PC-9 (cell line): ENCODE measurements at regions not wholly inside any gene's neighbourhood (a gene's known extent, or its start where the extent isn't known, plus 50 kb on each side); places are given as distances from the start of the nearest gene placed in this dataset.

Source experiments
- BruUV-seq: library from RNA; stranded (reverse); fragments of 400-500 nt; replicated peaks from 2 replicates; lab custom pipeline; 2021; lab: Mats Ljungman, UMichigan
- CTCF ChIA-PET: fragments of 300-600 bp; sonication (Branson Sonifier 250); formaldehyde crosslinking; loops from one replicate; lab custom pipeline; 2022; ENCODE audit warnings: antibody characterized with exemption; lab: Charles Lee
- POLR2A ChIA-PET: fragments of 300-600 bp; sonication (Branson Sonifier 250); formaldehyde crosslinking; loops from one replicate; lab custom pipeline; 2022; ENCODE audit warnings: antibody characterized with exemption; ENCODE audit not compliant: unreplicated experiment; lab: Charles Lee
- DNase-seq, 2 experiments: peaks; one replicate each; pipeline versions ENCODE4 v3.0.0 to v3.0.0-alpha.2; 2015 to 2022; ENCODE audit warnings: mixed read lengths in 1 of 2
- H2AFZ ChIP-seq: fragments of 200-600 bp; sonication (generic); 2 replicates; pipeline ENCODE4 v1.8.1; 2017; ENCODE audit warnings: antibody characterized with exemption
- H3F3A ChIP-seq: fragments of 200-600 bp; sonication (generic); 2 replicates; pipeline ENCODE4 v1.8.1; 2017; ENCODE audit warnings: antibody characterized with exemption, mild to moderate bottlenecking, low read depth; ENCODE audit not compliant: insufficient read depth
- H3K27ac ChIP-seq: fragments of 200-600 bp; sonication (generic); 2 replicates; pipeline ENCODE4 v1.6.1; 2016; ENCODE audit warnings: mixed run types
- H3K27me3 ChIP-seq: fragments of 200-600 bp; sonication (generic); 2 replicates; pipeline ENCODE4 v1.6.1; 2016; ENCODE audit warnings: low read depth, mixed run types; ENCODE audit not compliant: insufficient read depth
- H3K36me3 ChIP-seq: fragments of 200-600 bp; sonication (generic); 2 replicates; pipeline ENCODE4 v1.6.1; 2016; ENCODE audit warnings: low read depth, mixed run types
- H3K4me1 ChIP-seq: fragments of 200-600 bp; sonication (generic); replicated peaks from 2 replicates; pipeline ENCODE4 v1.6.1; 2016; ENCODE audit warnings: mixed run types; ENCODE audit not compliant: insufficient read depth
- H3K4me2 ChIP-seq: fragments of 200-600 bp; sonication (generic); 2 replicates; pipeline ENCODE4 v1.6.1; 2017; ENCODE audit warnings: mixed run types
- H3K4me3 ChIP-seq: fragments of 200-600 bp; sonication (generic); 2 replicates; pipeline ENCODE4 v1.6.1; 2016; ENCODE audit warnings: mixed run types
- H3K79me2 ChIP-seq: fragments of 200-600 bp; sonication (generic); 2 replicates; pipeline ENCODE4 v1.6.1; 2017; ENCODE audit warnings: low read depth, mixed run types
- H3K9me2 ChIP-seq: fragments of 200-600 bp; sonication (generic); 2 replicates; pipeline ENCODE4 v1.8.1; 2017; ENCODE audit warnings: mild to moderate bottlenecking; ENCODE audit not compliant: insufficient read depth
- H3K9me3 ChIP-seq: fragments of 200-600 bp; sonication (generic); 2 replicates; pipeline ENCODE4 v1.8.1; 2016; ENCODE audit warnings: low read depth; ENCODE audit not compliant: insufficient read depth
- H4K20me1 ChIP-seq: fragments of 200-600 bp; sonication (generic); 2 replicates; pipeline ENCODE4 v1.8.1; 2017; ENCODE audit not compliant: insufficient read depth
- EZH2 ChIP-seq: fragments of 200-600 bp; sonication (generic); IDR thresholded peaks from 2 replicates; pipeline ENCODE4 v1.8.0; 2017; ENCODE audit warnings: antibody characterized with exemption, low read depth
- intact Hi-C: fragments of 100-400 bp; cut with micrococcal nuclease; formaldehyde crosslinking; loops from one replicate; pipeline ENCODE4 v1.10.0; 2022; ENCODE audit not compliant: unreplicated experiment
- TF ChIP-seq, protein P1 (sequence below): fragments of 200-600 bp; sonication (generic); conservative IDR thresholded peaks from 2 replicates; pipeline ENCODE4 v1.6.1; 2017; ENCODE audit warnings: mixed run types, antibody characterized with exemption, mild to moderate bottlenecking, moderate library complexity

DNA sequence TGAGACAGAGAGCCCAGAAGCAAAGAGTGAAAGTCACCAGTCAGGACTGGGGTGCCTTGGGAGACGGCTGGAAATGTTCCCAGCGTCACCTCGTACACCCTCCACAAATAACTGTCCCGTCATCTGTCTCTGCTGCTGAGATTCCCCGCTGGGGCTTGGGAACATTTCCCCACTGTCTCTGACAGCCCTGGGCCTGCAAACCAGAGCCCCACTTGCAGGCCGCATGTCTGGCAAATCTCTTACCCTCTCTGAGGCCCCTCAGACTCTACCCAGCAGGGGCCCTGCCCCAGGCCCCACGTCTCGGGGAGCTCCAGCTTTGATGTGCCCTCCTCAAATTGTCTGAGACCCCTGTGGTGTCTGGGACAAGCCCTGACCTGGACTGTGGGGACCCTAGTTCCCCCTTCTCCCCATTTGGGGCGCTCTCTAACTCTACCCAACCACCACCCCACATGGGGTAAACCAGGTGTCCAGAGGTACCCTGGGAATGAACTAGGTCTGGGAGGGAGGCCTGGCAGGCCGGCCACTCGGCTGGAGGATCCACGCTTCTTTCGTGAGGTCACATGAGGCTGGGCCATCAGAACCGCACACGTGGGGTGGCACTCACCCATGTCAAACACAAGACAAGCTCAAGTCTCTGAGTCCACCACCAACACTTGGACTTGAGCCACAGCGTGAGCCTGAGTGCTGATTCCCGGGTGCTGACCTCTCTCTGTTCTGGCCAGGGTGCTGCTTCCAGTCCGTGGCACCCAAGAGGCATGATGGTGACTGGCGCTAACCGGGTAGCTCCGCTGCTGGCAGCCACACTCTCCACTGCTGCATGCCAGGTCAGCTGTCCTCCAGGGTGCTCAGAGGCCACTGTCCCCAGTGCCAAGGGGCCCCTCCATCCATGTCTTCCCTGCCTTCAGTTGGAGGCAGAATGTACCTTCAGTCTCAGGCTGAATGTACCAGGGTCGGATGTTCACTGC, 59.8 kb downstream of the DIO3 start:
- CTCF ChIA-PET = interaction anchor here (0.7 kb wide), 1 partner anchor 1475 kb away, joined by 3 read pairs; no protein-coding TSS in a partner anchor
- H3F3A ChIP-seq = peaks cover 5% of the 10 kb centered on the region
- H3K4me3 ChIP-seq = no peak overlapping the region

DNA sequence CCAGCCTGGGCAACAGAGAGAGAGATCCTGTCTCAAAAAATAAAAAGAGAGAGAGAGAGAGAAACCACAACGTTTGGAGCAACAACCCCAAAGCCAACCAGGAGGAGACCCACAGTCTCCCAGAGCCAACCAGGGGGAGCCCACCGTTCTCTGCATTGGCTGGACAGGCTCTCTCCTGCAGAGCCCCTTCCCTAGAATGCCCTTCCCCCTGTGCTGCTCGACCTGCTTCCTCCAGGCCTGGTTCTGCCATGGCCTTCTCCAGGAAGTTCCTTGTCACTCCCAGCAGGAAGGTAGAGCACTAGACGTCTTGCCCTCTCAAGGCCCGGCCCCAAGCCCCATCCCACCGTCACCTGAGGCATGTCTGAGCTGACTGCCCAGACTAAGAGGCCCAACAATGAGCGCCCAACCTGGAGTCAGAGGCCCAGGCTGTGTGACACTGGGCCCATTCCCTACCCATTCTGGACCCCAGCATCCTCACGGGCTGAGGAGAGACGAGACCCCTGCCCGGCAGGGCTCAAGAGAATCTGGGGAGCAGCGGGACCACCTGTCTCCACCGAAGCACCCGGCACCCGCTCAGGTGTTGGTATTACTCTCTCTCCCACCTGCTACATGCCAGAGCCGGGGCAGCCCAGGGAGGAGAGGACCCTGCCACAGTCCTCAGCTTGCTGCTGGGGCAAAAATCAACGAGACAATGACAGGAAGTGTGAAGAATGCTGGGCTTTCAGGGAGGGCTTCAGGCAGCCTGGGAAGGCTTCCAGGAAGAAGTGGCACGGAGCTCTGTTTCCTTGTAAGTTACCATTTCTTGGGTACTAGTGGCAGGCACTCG, 61.2 kb downstream of the DIO3 start:
- Histone ChIP-seq H3K9me3 (no peaks in the 10 kb centered on the region), H3F3A (peaks cover 5% of the 10 kb centered on the region), H3K9me2 (no peaks in the 10 kb centered on the region), H3K4me1 (peaks cover 11% of the 10 kb centered on the region), H3K4me3 (no peak overlapping the region), H3K79me2 (no peaks in the 10 kb centered on the region), H3K27me3 (no peaks in the 10 kb centered on the region), H4K20me1 (no peaks in the 10 kb centered on the region), H3K36me3 (no peaks in the 10 kb centered on the region), H2AFZ (no peak overlapping the region), H3K27ac (no peak overlapping the region), H3K4me2 (no peak overlapping the region)
- no TSS peak for BruUV-seq
- CTCF ChIA-PET = no interaction called here
- TF ChIP-seq, protein P1, sequence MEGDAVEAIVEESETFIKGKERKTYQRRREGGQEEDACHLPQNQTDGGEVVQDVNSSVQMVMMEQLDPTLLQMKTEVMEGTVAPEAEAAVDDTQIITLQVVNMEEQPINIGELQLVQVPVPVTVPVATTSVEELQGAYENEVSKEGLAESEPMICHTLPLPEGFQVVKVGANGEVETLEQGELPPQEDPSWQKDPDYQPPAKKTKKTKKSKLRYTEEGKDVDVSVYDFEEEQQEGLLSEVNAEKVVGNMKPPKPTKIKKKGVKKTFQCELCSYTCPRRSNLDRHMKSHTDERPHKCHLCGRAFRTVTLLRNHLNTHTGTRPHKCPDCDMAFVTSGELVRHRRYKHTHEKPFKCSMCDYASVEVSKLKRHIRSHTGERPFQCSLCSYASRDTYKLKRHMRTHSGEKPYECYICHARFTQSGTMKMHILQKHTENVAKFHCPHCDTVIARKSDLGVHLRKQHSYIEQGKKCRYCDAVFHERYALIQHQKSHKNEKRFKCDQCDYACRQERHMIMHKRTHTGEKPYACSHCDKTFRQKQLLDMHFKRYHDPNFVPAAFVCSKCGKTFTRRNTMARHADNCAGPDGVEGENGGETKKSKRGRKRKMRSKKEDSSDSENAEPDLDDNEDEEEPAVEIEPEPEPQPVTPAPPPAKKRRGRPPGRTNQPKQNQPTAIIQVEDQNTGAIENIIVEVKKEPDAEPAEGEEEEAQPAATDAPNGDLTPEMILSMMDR = no peak
- no peak for DNase-seq
- POLR2A ChIA-PET = no interaction called here
- intact Hi-C loops = loop anchor here (10.0 kb wide), 3 partner anchors 288 to 1238 kb away; partner anchors contain the start of genes CINP and TECPR2

More for the DNA sequence above, 59.8 kb downstream of the DIO3 start:
- no peak for DNase-seq
- no peak for TF ChIP-seq EZH2
- Histone ChIP-seq H3K4me2 (no peak overlapping the region), H3K4me1 (peaks cover 11% of the 10 kb centered on the region), H3K27ac (no peak overlapping the region), H3K79me2 (no peaks in the 10 kb centered on the region), H4K20me1 (no peaks in the 10 kb centered on the region), H2AFZ (no peak overlapping the region), H3K9me2 (no peaks in the 10 kb centered on the region), H3K9me3 (no peaks in the 10 kb centered on the region), H3K27me3 (0 out of 2 replicates have a peak, but pooled peaks cover 4% of the 10 kb centered on the region), H3K36me3 (no peaks in the 10 kb centered on the region)
- POLR2A ChIA-PET = no interaction called here
- BruUV-seq = no TSS peak
- intact Hi-C loops = loop anchor here (10.0 kb wide), 3 partner anchors 286 to 1236 kb away; partner anchors contain the start of genes CINP and TECPR2

DNA sequence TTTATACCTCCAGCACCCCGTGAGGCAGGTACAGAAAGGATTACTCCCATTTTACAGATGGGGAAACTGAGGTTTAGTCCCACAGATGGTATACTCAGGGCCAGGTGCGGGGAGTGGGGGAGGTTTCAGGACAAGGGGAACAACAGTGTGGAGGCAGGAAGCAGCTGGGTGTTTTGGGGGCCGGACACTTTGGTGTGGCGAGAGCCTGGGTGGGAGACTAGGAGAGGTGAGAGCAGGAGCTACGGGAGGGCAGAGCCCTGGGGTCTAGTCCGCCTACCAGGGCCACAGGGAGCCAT, 61.7 kb downstream of the DIO3 start:
- Histone ChIP-seq H2AFZ (no peak overlapping the region), H3K9me2 (no peaks in the 10 kb centered on the region), H4K20me1 (no peaks in the 10 kb centered on the region), H3K27me3 (no peaks in the 10 kb centered on the region), H3K36me3 (no peaks in the 10 kb centered on the region), H3K79me2 (no peaks in the 10 kb centered on the region), H3F3A (peaks cover 5% of the 10 kb centered on the region), H3K27ac (no peak overlapping the region), H3K4me1 (peaks cover 12% of the 10 kb centered on the region), H3K9me3 (no peaks in the 10 kb centered on the region), H3K4me2 (no peak overlapping the region), H3K4me3 (no peak overlapping the region)
- ChIA-PET CTCF (no interaction called here), POLR2A (interaction anchor here (0.7 kb wide), 1 partner anchor 50 kb away, joined by 5 read pairs; no protein-coding TSS in a partner anchor)
- TF ChIP-seq, protein P1 = no peak
- TF ChIP-seq EZH2 = no peak
- BruUV-seq = no TSS peak
- DNase-seq = no peak
- intact Hi-C loops = loop anchor here (10.0 kb wide), 3 partner anchors 288 to 1238 kb away; partner anchors contain the start of genes CINP and TECPR2
